Adrenal gland (tissue), 5 donors: ENCODE measurements at regions not wholly inside any gene's neighbourhood (a gene's known extent, or its start where the extent isn't known, plus 50 kb on each side); places are given as distances from the start of the nearest gene placed in this dataset.

ENCODE experiments used
- CTCF ChIP-seq, 6 experiments: fragments of 450-650 bp in 4 of 6; fragments of 200-600 bp in 2 of 6; sonication (generic) in 1 of 6; IDR thresholded peaks; 1 replicate in 5 of 6; 2 replicates in 1 of 6; pipeline versions ENCODE4 v1.5.1 to v1.8.0; 2016 to 2021; ENCODE audit warnings: antibody characterized with exemption in 6 of 6, mild to moderate bottlenecking in 2 of 6, moderate library complexity in 1 of 6
- POLR2A ChIP-seq, 2 donors: fragments of 450-650 bp; IDR thresholded peaks; one replicate each; pipeline ENCODE4 v1.6.1; 2017; ENCODE audit warnings: antibody characterized with exemption in 2 of 2, mild to moderate bottlenecking in 2 of 2, moderate library complexity in 1 of 2
- donor health status: DM: no; HTN: no; CAD: no.

GRCh38 chr4:178899084-178899483, 1456.8 kb upstream of the AGA start:
- TF ChIP-seq CTCF (IDR thresholded peaks at IDR 0.05): no peak
- TF ChIP-seq POLR2A (IDR thresholded peaks at IDR 0.05): no peak
